ENCODE measurements at regions not wholly inside any gene's neighbourhood (a gene's known extent, or its start where the extent isn't known, plus 50 kb on each side); places are given as distances from the start of the nearest gene placed in this dataset.
"Not testable (repeated sequence)": the region's sequence is repeated elsewhere in the genome, so short reads cannot be mapped to it uniquely, and the experiment has no call there.

- TF ChIP-seq ZBTB4 (CRISPR knock-in tag; IDR thresholded peaks at IDR 0.05; ENCODE audit: borderline replicate concordance), result no peak
- TF ChIP-seq ZNF709 (CRISPR knock-in tag; IDR thresholded peaks at IDR 0.05), result no peak
- no peak for TF ChIP-seq RBAK (CRISPR knock-in tag; IDR thresholded peaks at IDR 0.05)
- no peak for TF ChIP-seq POLR2AphosphoS2 (IDR thresholded peaks at IDR 0.05; ENCODE audit: low read depth, low read length)
- no peak for TF ChIP-seq BATF2 (CRISPR knock-in tag; IDR thresholded peaks at IDR 0.05)
- TF ChIP-seq KAT2B (IDR thresholded peaks at IDR 0.05; ENCODE audit: borderline replicate concordance, low read depth, low read length), result no peak
- TF ChIP-seq NFE2L2 (IDR thresholded peaks at IDR 0.05; ENCODE audit: low read length), result no peak
- no peak for TF ChIP-seq SP2 (CRISPR knock-in tag; IDR thresholded peaks at IDR 0.05)
- TF ChIP-seq JUN (CRISPR knock-in tag; IDR thresholded peaks at IDR 0.05), result no peak
- TF ChIP-seq PRPF4 (IDR thresholded peaks at IDR 0.05; ENCODE audit: low read depth, low read length, poor library complexity, severe bottlenecking), result no peak
- no peak for TF ChIP-seq NR2F1 (CRISPR knock-in tag; IDR thresholded peaks at IDR 0.05)
These were observed 202.1 kb downstream of the ANKRD30B start (continued) for GRCh38 chr18:14949800-14950664.

DNA sequence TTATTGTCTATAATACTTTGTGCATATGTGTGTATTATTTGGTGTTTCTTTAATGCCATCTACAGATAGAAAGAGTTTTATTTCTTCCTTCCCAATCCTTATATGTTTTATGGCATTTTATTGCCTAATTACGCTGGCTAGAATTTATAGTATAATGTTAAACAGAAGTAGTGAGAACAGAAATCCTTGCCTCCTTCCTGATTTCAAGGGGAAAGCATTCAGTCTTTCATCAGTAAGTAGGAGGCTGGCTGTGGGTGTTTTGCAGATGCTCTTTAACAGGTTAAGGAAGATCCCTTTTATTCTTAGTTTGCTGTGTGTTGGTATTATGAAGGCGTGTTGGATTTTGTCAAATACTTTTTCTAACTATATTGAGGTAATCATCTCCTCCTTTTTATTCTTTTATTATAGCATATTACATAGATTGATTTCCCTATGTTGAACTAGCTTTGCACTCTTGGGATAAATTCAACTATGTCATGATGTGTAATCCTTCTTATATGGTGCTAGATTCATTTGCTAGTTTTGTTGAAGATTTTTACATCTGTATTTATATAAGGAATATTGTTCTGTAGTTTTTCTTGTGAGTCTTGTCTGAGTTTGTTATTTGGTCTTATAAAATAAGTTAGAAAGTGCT is 204.6 kb downstream of the ANKRD30B start:
- FAIRE-seq; H3K9me3 ChIP-seq (ENCODE audit: low read length); H3K4me3 ChIP-seq (replicated peaks in 1 of 3; ENCODE audit: insufficient read depth in 1 of 3, low read depth in 2 of 3, low read length in 3 of 3); POLR2A ChIA-PET; CTCF ChIA-PET (ENCODE audit: low intra/inter-chr PET ratio, low total read pairs); ATAC-seq; BruUV-seq (replicated peaks); in situ Hi-C loops (cut with HindIII; ENCODE audit: extremely low pct_ligation_motif_present, low pct_unique_long_range_greater_than_20kb); H2AFZ ChIP-seq (ENCODE audit: low read length); H3K36me3 ChIP-seq (replicated peaks in 1 of 2; ENCODE audit: control insufficient read depth in 1 of 2, insufficient read depth in 2 of 2, low read length in 2 of 2); intact Hi-C loops (cut with micrococcal nuclease; ENCODE audit: unreplicated experiment); H3K27ac ChIP-seq (ENCODE audit: extremely low read length, insufficient read depth, low read length); H3K79me2 ChIP-seq (ENCODE audit: insufficient read depth, low read length); H4K20me1 ChIP-seq (ENCODE audit: insufficient read depth, low read length); DNase-seq (ENCODE audit: low spot score); H3K9ac ChIP-seq (ENCODE audit: insufficient read depth, low read depth, low read length); H3K27me3 ChIP-seq (ENCODE audit: control insufficient read depth in 1 of 2, insufficient read depth in 2 of 2, low read length in 2 of 2); H3K4me2 ChIP-seq (ENCODE audit: low read depth, low read length); H3K4me1 ChIP-seq (ENCODE audit: insufficient read depth, low read length): not testable (repeated sequence)
- 5% methylated on average over 2 of the region's 2 CpGs for WGBS (ENCODE audit: low lambda C conversion rate)
